ENCODE measurements at regions not wholly inside any gene's neighbourhood (a gene's known extent, or its start where the extent isn't known, plus 50 kb on each side); places are given as distances from the start of the nearest gene placed in this dataset.

GRCh38 chr14:53695692-53696214 is 260.9 kb downstream of the BMP4 start:
- no peak for DNase-seq (ENCODE audit: low read depth in 3 of 3, low spot score in 2 of 3)

- no peak for DNase-seq (ENCODE audit: low read depth in 3 of 3, low spot score in 2 of 3)
Measured at GRCh38 chr14:53692885-53693284, 263.7 kb downstream of the BMP4 start.

GRCh38 chr14:53692451-53692850 is 264.2 kb downstream of the BMP4 start:
- DNase-seq (ENCODE audit: low read depth in 3 of 3, low spot score in 2 of 3): no peak

- DNase-seq (ENCODE audit: low read depth in 3 of 3, low spot score in 2 of 3): no peak
Measured at GRCh38 chr14:53683229-53683628, 273.4 kb downstream of the BMP4 start.

GRCh38 chr14:53672526-53672925 is 284.1 kb downstream of the BMP4 start:
- DNase-seq (ENCODE audit: low read depth in 3 of 3, low spot score in 2 of 3): no peak

- no peak for DNase-seq (ENCODE audit: low read depth in 3 of 3, low spot score in 2 of 3)
Measured at GRCh38 chr14:53670701-53671100, 285.9 kb downstream of the BMP4 start.

- DNase-seq (ENCODE audit: low read depth in 3 of 3, low spot score in 2 of 3): no peak
Measured at GRCh38 chr14:53668897-53669296, 287.7 kb downstream of the BMP4 start.

- no peak for DNase-seq (ENCODE audit: low read depth in 3 of 3, low spot score in 2 of 3)
Measured at GRCh38 chr14:53663709-53664108, 292.9 kb downstream of the BMP4 start.

GRCh38 chr14:53655080-53655785 is 301.4 kb downstream of the BMP4 start:
- no peak for DNase-seq (ENCODE audit: low read depth in 3 of 3, low spot score in 2 of 3)

GRCh38 chr14:53652068-53652467 is 304.6 kb downstream of the BMP4 start:
- no peak for DNase-seq (ENCODE audit: low read depth in 3 of 3, low spot score in 2 of 3)

- DNase-seq (ENCODE audit: low read depth in 3 of 3, low spot score in 2 of 3): no peak
Measured at GRCh38 chr14:53651096-53651740, 305.4 kb downstream of the BMP4 start.

GRCh38 chr14:53646925-53647324 is 309.7 kb downstream of the BMP4 start:
- DNase-seq (ENCODE audit: low read depth in 3 of 3, low spot score in 2 of 3): no peak

GRCh38 chr14:53640695-53641094 is 315.9 kb downstream of the BMP4 start:
- no peak for DNase-seq (ENCODE audit: low read depth in 3 of 3, low spot score in 2 of 3)

GRCh38 chr14:53638966-53639365 is 317.7 kb downstream of the BMP4 start:
- DNase-seq (ENCODE audit: low read depth in 3 of 3, low spot score in 2 of 3): no peak

GRCh38 chr14:53634793-53635192 is 321.8 kb downstream of the BMP4 start:
- DNase-seq (ENCODE audit: low read depth in 3 of 3, low spot score in 2 of 3): no peak

- DNase-seq (ENCODE audit: low read depth in 3 of 3, low spot score in 2 of 3): no peak
Measured at GRCh38 chr14:53630336-53630735, 326.3 kb downstream of the BMP4 start.

- no peak for DNase-seq (ENCODE audit: low read depth in 3 of 3, low spot score in 2 of 3)
Measured at GRCh38 chr14:53628732-53629430, 327.7 kb downstream of the BMP4 start.

GRCh38 chr14:53628261-53628660 is 328.4 kb downstream of the BMP4 start:
- DNase-seq (ENCODE audit: low read depth in 3 of 3, low spot score in 2 of 3): no peak

GRCh38 chr14:53626761-53627160 is 329.9 kb downstream of the BMP4 start:
- DNase-seq (ENCODE audit: low read depth in 3 of 3, low spot score in 2 of 3): no peak

- no peak for DNase-seq (ENCODE audit: low read depth in 3 of 3, low spot score in 2 of 3)
Measured at GRCh38 chr14:53622447-53622846, 334.2 kb downstream of the BMP4 start.

- DNase-seq (ENCODE audit: low read depth in 3 of 3, low spot score in 2 of 3): no peak
Measured at GRCh38 chr14:53621921-53622320, 334.7 kb downstream of the BMP4 start.

- DNase-seq (ENCODE audit: low read depth in 3 of 3, low spot score in 2 of 3): no peak
Measured at GRCh38 chr14:53621433-53621832, 335.2 kb downstream of the BMP4 start.
